ENCODE measurements at regions not wholly inside any gene's neighbourhood (a gene's known extent, or its start where the extent isn't known, plus 50 kb on each side); places are given as distances from the start of the nearest gene placed in this dataset.

DNA sequence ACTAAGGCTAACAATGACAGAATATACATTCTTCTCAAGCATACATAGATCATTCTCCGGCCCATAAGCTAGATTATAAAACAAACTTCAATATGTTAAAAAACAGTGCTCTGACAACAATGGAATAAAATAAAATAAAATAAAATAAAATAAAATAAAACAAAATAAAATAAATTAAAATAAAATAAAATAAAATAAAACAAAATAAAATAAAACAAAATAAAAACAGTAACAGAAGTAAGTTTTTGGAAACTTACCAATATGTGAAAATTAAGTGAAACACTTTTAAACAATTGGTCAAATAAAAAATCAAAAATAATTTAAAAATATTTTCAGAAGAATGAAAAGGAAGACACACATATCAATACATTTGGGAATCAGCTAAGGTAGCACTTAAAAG is 1785.8 kb upstream of the PCDH20 start:
- Histone ChIP-seq H3K27ac (no peak overlapping the region), H3K36me3 (no peaks in the 10 kb centered on the region), H3K9me3 (no peaks in the 10 kb centered on the region), H3K4me1 (no peaks in the 10 kb centered on the region), H3K27me3 (no peaks in the 10 kb centered on the region), H3K4me3 (replicated peaks in 1 of 3) (no peak overlapping the region)
- intact Hi-C loops (cut with DNase I), result no loop called here
- 91% methylated on average over 1 of the region's 1 CpG for WGBS, 2 donors
- TF ChIP-seq, protein P1, sequence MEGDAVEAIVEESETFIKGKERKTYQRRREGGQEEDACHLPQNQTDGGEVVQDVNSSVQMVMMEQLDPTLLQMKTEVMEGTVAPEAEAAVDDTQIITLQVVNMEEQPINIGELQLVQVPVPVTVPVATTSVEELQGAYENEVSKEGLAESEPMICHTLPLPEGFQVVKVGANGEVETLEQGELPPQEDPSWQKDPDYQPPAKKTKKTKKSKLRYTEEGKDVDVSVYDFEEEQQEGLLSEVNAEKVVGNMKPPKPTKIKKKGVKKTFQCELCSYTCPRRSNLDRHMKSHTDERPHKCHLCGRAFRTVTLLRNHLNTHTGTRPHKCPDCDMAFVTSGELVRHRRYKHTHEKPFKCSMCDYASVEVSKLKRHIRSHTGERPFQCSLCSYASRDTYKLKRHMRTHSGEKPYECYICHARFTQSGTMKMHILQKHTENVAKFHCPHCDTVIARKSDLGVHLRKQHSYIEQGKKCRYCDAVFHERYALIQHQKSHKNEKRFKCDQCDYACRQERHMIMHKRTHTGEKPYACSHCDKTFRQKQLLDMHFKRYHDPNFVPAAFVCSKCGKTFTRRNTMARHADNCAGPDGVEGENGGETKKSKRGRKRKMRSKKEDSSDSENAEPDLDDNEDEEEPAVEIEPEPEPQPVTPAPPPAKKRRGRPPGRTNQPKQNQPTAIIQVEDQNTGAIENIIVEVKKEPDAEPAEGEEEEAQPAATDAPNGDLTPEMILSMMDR (IDR thresholded peaks at IDR 0.05), result no peak
- no peak for TF ChIP-seq POLR2A (IDR thresholded peaks at IDR 0.05)
- DNase-seq, result no peak

- Histone ChIP-seq H3K4me1 (no peaks in the 10 kb centered on the region), H3K27me3 (no peaks in the 10 kb centered on the region), H3K36me3 (no peaks in the 10 kb centered on the region), H3K9me3 (no peaks in the 10 kb centered on the region), H3K4me3 (replicated peaks in 1 of 3) (no peak overlapping the region), H3K27ac (no peak overlapping the region)
- DNase-seq, result no peak
- intact Hi-C loops (cut with DNase I), result no loop called here
- TF ChIP-seq POLR2A (IDR thresholded peaks at IDR 0.05), result no peak
- TF ChIP-seq, protein P1 (IDR thresholded peaks at IDR 0.05), result no peak
Measured at GRCh38 chr13:63199508-63199907, 1783.9 kb upstream of the PCDH20 start.

GRCh38 chr13:63198071-63198470 is 1782.4 kb upstream of the PCDH20 start:
- H3K4me1 ChIP-seq, result no peaks in the 10 kb centered on the region
- DNase-seq, result peak; percentile 84 to 85
- H3K27me3 ChIP-seq, result no peaks in the 10 kb centered on the region
- H3K9me3 ChIP-seq, result no peaks in the 10 kb centered on the region
- no peaks in the 10 kb centered on the region for H3K36me3 ChIP-seq
- intact Hi-C loops (cut with DNase I), result no loop called here
- H3K4me3 ChIP-seq (replicated peaks in 1 of 3), result no peak overlapping the region
- TF ChIP-seq, protein P1 (IDR thresholded peaks at IDR 0.05), result no peak
- TF ChIP-seq POLR2A (IDR thresholded peaks at IDR 0.05), result no peak
- WGBS, 2 donors, result 9 to 17% methylated on average over 2 of the region's 2 CpGs
- H3K27ac ChIP-seq, result no peak overlapping the region

- WGBS, 2 donors, result 86 to 95% methylated on average over 1 of the region's 1 CpG
- H3K36me3 ChIP-seq, result no peaks in the 10 kb centered on the region
- TF ChIP-seq, protein P1 (IDR thresholded peaks at IDR 0.05), result no peak
- no peak for TF ChIP-seq POLR2A (IDR thresholded peaks at IDR 0.05)
Measured at GRCh38 chr13:63195726-63196125, 1780.1 kb upstream of the PCDH20 start.

DNA sequence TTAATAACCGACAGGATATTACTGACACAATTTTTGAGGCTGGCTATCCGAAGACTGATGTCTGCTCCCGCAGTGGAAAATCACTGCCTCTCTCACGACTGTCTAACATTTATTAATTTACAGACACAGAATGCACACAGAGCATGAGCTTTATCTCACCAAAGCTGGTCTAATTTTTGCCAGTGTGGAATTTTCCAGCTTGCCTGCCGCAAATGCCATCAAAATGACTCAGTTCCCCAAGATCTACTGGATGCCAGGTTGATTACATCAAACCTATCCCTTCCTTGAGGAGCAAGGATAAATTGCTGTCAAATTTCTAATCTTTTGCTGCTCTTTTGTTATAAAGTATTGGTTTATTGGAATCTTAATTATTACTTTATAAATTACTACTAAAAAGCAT is 1775.1 kb upstream of the PCDH20 start:
- no peak for TF ChIP-seq POLR2A (IDR thresholded peaks at IDR 0.05)
- TF ChIP-seq, protein P1 (IDR thresholded peaks at IDR 0.05), result no peak
- H3K27me3 ChIP-seq, result no peaks in the 10 kb centered on the region
- DNase-seq, result no peak
- no peaks in the 10 kb centered on the region for H3K4me1 ChIP-seq
- intact Hi-C loops (cut with DNase I), result no loop called here
- no peak overlapping the region for H3K4me3 ChIP-seq (replicated peaks in 1 of 3)
- H3K9me3 ChIP-seq, result no peaks in the 10 kb centered on the region
- H3K27ac ChIP-seq, result no peak overlapping the region
- H3K36me3 ChIP-seq, result no peaks in the 10 kb centered on the region
- WGBS, 2 donors, result 83 to 88% methylated on average over 5 of the region's 5 CpGs

More at GRCh38 chr13:63195726-63196125, 1780.1 kb upstream of the PCDH20 start:
- H3K9me3 ChIP-seq, result no peaks in the 10 kb centered on the region
- no peaks in the 10 kb centered on the region for H3K4me1 ChIP-seq
- H3K27me3 ChIP-seq, result no peaks in the 10 kb centered on the region
- H3K27ac ChIP-seq, result no peak overlapping the region
- no peak overlapping the region for H3K4me3 ChIP-seq (replicated peaks in 1 of 3)
- intact Hi-C loops (cut with DNase I), result no loop called here
- DNase-seq, result no peak
